ENCODE measurements at regions not wholly inside any gene's neighbourhood (a gene's known extent, or its start where the extent isn't known, plus 50 kb on each side); places are given as distances from the start of the nearest gene placed in this dataset.
A peak's percentile ranks its signal among the peaks of the same experiment; 100 is the strongest.

DNA sequence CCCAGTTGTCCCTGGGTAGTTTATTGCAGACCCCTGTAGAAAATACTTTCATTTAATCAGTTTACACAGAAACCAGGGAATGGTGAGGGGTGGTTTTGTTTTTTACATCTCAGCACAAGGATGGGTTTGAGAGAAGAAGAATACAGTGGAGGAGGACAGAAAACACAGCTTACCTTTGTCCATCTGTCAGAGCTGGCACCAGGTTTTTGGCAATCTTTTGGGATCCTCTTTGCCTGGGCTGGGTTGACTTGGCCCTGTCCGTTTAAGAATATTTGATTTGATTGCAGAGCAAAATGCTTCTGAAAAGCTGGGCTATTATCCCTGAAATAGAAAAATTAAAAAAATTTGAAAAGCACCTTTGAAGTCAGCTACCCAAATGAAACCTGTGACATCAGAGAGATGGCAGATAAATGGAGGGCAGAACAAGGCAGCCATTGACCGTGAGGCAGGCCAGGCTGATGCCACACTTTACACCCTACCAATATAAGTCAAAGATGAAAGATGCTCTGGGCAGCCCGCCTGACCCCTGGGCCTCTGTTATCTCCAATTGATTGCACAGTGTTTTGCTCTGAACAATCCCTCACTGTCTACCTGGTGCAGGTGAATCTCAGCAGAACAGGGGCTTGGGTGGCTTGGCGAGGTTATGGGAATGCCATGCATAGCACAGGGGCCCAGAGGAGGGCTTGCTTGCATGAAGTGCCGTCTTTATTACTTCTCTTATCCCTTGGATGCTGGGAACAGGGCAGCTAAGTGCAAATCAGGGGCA is 218.8 kb downstream of the LMX1A start:
- H3K79me2 ChIP-seq (ENCODE audit: insufficient read depth, low read length) = no peaks in the 10 kb centered on the region
- no peak overlapping the region for H2AFZ ChIP-seq (ENCODE audit: low read length)
- H3K4me2 ChIP-seq (ENCODE audit: low read depth, low read length) = peak overlapping the region; percentile 59
- no peaks in the 10 kb centered on the region for H4K20me1 ChIP-seq (ENCODE audit: insufficient read depth, low read length)
- peak; percentile 94 for DNase-seq (ENCODE audit: low spot score)
- CTCF ChIA-PET (ENCODE audit: low intra/inter-chr PET ratio, low total read pairs) = no interaction called here
- H3K27me3 ChIP-seq (ENCODE audit: control insufficient read depth in 1 of 2, insufficient read depth in 2 of 2, low read length in 2 of 2) = no peaks in the 10 kb centered on the region
- H3K27ac ChIP-seq (ENCODE audit: extremely low read length, insufficient read depth, low read length) = peak overlapping the region; percentile 73
- in situ Hi-C loops (cut with HindIII; ENCODE audit: extremely low pct_ligation_motif_present, low pct_unique_long_range_greater_than_20kb) = loop anchor here (25.0 kb wide), 1 partner anchor 450 kb away; no protein-coding TSS in a partner anchor
- H3K4me1 ChIP-seq (ENCODE audit: insufficient read depth, low read length) = peaks cover 38% of the 10 kb centered on the region
- under 1% methylated on average over 4 of the region's 5 CpGs for WGBS (ENCODE audit: low lambda C conversion rate)
- no TSS peak for BruUV-seq (replicated peaks)
- H3K4me3 ChIP-seq (replicated peaks in 1 of 3; ENCODE audit: insufficient read depth in 1 of 3, low read depth in 2 of 3, low read length in 3 of 3) = 0 out of 6 replicates have a peak overlapping the region, but pooled peaks of 1 of the 3 experiments have one; percentile 13
- peak overlapping the region; percentile 51 for H3K9ac ChIP-seq (ENCODE audit: insufficient read depth, low read depth, low read length)
- FAIRE-seq = peak; percentile 89
- intact Hi-C loops (cut with micrococcal nuclease; ENCODE audit: unreplicated experiment) = loop anchor here (2.0 to 10.0 kb wide), 3 partner anchors 121 to 777 kb away; partner anchors contain the start of gene ALDH9A1
- H3K36me3 ChIP-seq (replicated peaks in 1 of 2; ENCODE audit: control insufficient read depth in 1 of 2, insufficient read depth in 2 of 2, low read length in 2 of 2) = no peaks in the 10 kb centered on the region
- POLR2A ChIA-PET = interaction anchor here (1.4 to 1.5 kb wide), 2 partner anchors 8 to 116 kb away, joined by 7 read pairs; no protein-coding TSS in a partner anchor
- H3K9me3 ChIP-seq (ENCODE audit: low read length) = no peaks in the 10 kb centered on the region
- ATAC-seq = peak; percentile 98
- TF ChIP-seq ZBTB42 (CRISPR knock-in tag; IDR thresholded peaks at IDR 0.05) = no peak
- no peak for TF ChIP-seq RBAK (CRISPR knock-in tag; IDR thresholded peaks at IDR 0.05)
- TF ChIP-seq PAWR (CRISPR knock-in tag; IDR thresholded peaks at IDR 0.05; ENCODE audit: borderline replicate concordance) = no peak
- TF ChIP-seq NCOA1 (CRISPR knock-in tag; IDR thresholded peaks at IDR 0.05) = no peak
- TF ChIP-seq ZNF367 (CRISPR knock-in tag; IDR thresholded peaks at IDR 0.05; ENCODE audit: borderline replicate concordance) = no peak
- 0 out of 2 replicates have a peak, but pooled peaks have one; percentile 6 for TF ChIP-seq CTCF (CRISPR knock-in tag; IDR thresholded peaks at IDR 0.05)
- peak; percentile 97 for TF ChIP-seq ZEB1 (IDR thresholded peaks at IDR 0.05; ENCODE audit: insufficient replicate concordance, low read depth)
- no peak for TF ChIP-seq ZNF232 (CRISPR knock-in tag; IDR thresholded peaks at IDR 0.05; ENCODE audit: borderline replicate concordance)
- TF ChIP-seq ISL2 (CRISPR knock-in tag; IDR thresholded peaks at IDR 0.05) = peak; percentile 96
- no peak for TF ChIP-seq ZNF282 (IDR thresholded peaks at IDR 0.05; ENCODE audit: partially characterized antibody)
- peak; percentile 95 for TF ChIP-seq TCF7L2 (IDR thresholded peaks at IDR 0.05; ENCODE audit: low read depth, low read length)
- no peak for TF ChIP-seq MXD4 (CRISPR knock-in tag; IDR thresholded peaks at IDR 0.05)
- TF ChIP-seq TFE3 (CRISPR knock-in tag; IDR thresholded peaks at IDR 0.05) = no peak
- peak; percentile 96 for TF ChIP-seq NR2F6 (IDR thresholded peaks at IDR 0.05)
- peak; percentile 89 for TF ChIP-seq NR2F6 (CRISPR knock-in tag; IDR thresholded peaks at IDR 0.05)
- TF ChIP-seq ZNF441 (CRISPR knock-in tag; IDR thresholded peaks at IDR 0.05; ENCODE audit: borderline replicate concordance) = no peak
- TF ChIP-seq ZNF788 (CRISPR knock-in tag; IDR thresholded peaks at IDR 0.05; ENCODE audit: borderline replicate concordance) = peak; percentile 80; the same call in 1 of the 2 replicates
- no peak for TF ChIP-seq ZNF34 (CRISPR knock-in tag; IDR thresholded peaks at IDR 0.05; ENCODE audit: borderline replicate concordance)
- TF ChIP-seq ZNF616 (CRISPR knock-in tag; IDR thresholded peaks at IDR 0.05; ENCODE audit: low read depth) = no peak
- TF ChIP-seq WIZ (CRISPR knock-in tag; IDR thresholded peaks at IDR 0.05) = no peak
- TF ChIP-seq TEAD3 (CRISPR knock-in tag; optimal IDR thresholded peaks at IDR 0.05; ENCODE audit: borderline replicate concordance) = peak; percentile 74
- TF ChIP-seq ZFYVE20 (CRISPR knock-in tag; IDR thresholded peaks at IDR 0.05; ENCODE audit: borderline replicate concordance, low read depth) = no peak
- TF ChIP-seq POGZ (CRISPR knock-in tag; IDR thresholded peaks at IDR 0.05) = peak; percentile 53; the same call in 1 of the 2 replicates
- TF ChIP-seq ZNF629 (CRISPR knock-in tag; conservative IDR thresholded peaks at IDR 0.05) = no peak
- TF ChIP-seq ZNF124 (CRISPR knock-in tag; IDR thresholded peaks at IDR 0.05) = no peak; the same call in 1 of the 2 replicates
